RWPE1 (cell line): ENCODE measurements at regions not wholly inside any gene's neighbourhood (a gene's known extent, or its start where the extent isn't known, plus 50 kb on each side); places are given as distances from the start of the nearest gene placed in this dataset.
"Not testable (repeated sequence)": the region's sequence is repeated elsewhere in the genome, so short reads cannot be mapped to it uniquely, and the experiment has no call there.

Experiments
- CTCF ChIA-PET: fragments of 350-600 bp; sonication (Branson Sonifier 250); formaldehyde crosslinking; extraction: SDS; loops from one replicate; lab custom pipeline; 2021; lab: Yijun Ruan, JAX
- POLR2A ChIA-PET: fragments of 400-600 bp; formaldehyde crosslinking; extraction: SDS; loops from one replicate; lab custom pipeline; 2020; ENCODE audit warnings: antibody characterized with exemption; ENCODE audit not compliant: low non-redundant PET; lab: Yijun Ruan, JAX
- DNase-seq: peaks from one replicate; pipeline ENCODE4 v3.0.0; 2012; ENCODE audit warnings: low spot score
- H3K27ac ChIP-seq: fragments of 450-650 bp; 2 replicates; pipeline ENCODE4 v1.5.1; 2017

- CTCF ChIA-PET, H3K27ac ChIP-seq, POLR2A ChIA-PET, DNase-seq: not testable (repeated sequence)
These were observed 183.7 kb upstream of the AKAP13 start for GRCh38 chr15:85196697-85197096.

- DNase-seq, H3K27ac ChIP-seq, POLR2A ChIA-PET, CTCF ChIA-PET: not testable (repeated sequence)
These were observed 182.8 kb upstream of the AKAP13 start for GRCh38 chr15:85197582-85197981.

- CTCF ChIA-PET, H3K27ac ChIP-seq, POLR2A ChIA-PET, DNase-seq: not testable (repeated sequence)
These were observed 182.0 kb upstream of the AKAP13 start for GRCh38 chr15:85198432-85198831.

GRCh38 chr15:85200215-85200614 is 180.2 kb upstream of the AKAP13 start:
- POLR2A ChIA-PET, DNase-seq, H3K27ac ChIP-seq, CTCF ChIA-PET: not testable (repeated sequence)

- DNase-seq, H3K27ac ChIP-seq, POLR2A ChIA-PET, CTCF ChIA-PET: not testable (repeated sequence)
These were observed 179.1 kb upstream of the AKAP13 start for GRCh38 chr15:85201118-85201793.

GRCh38 chr15:85204481-85204880 is 175.9 kb upstream of the AKAP13 start:
- POLR2A ChIA-PET, H3K27ac ChIP-seq, DNase-seq, CTCF ChIA-PET: not testable (repeated sequence)

GRCh38 chr15:85233791-85234325 is 146.5 kb upstream of the AKAP13 start:
- CTCF ChIA-PET, DNase-seq, POLR2A ChIA-PET, H3K27ac ChIP-seq: not testable (repeated sequence)

GRCh38 chr15:85234450-85235196 is 145.8 kb upstream of the AKAP13 start:
- H3K27ac ChIP-seq, CTCF ChIA-PET, DNase-seq, POLR2A ChIA-PET: not testable (repeated sequence)

- CTCF ChIA-PET, H3K27ac ChIP-seq, POLR2A ChIA-PET, DNase-seq: not testable (repeated sequence)
These were observed 136.3 kb upstream of the AKAP13 start for GRCh38 chr15:85244056-85244455.

- CTCF ChIA-PET = interaction anchor here (0.6 kb wide), 1 partner anchor 181 kb away, joined by 4 read pairs; no protein-coding TSS in a partner anchor
- H3K27ac ChIP-seq, DNase-seq, POLR2A ChIA-PET: not testable (repeated sequence)
These were observed 129.4 kb upstream of the AKAP13 start for GRCh38 chr15:85250938-85251542.

- H3K27ac ChIP-seq, CTCF ChIA-PET, POLR2A ChIA-PET, DNase-seq: not testable (repeated sequence)
These were observed 127.0 kb upstream of the AKAP13 start for GRCh38 chr15:85253196-85253915.

- DNase-seq, POLR2A ChIA-PET, H3K27ac ChIP-seq: not testable (repeated sequence)
- CTCF ChIA-PET = interaction anchor here (0.6 kb wide), 1 partner anchor 476 kb away, joined by 3 read pairs; no protein-coding TSS in a partner anchor
These were observed 125.4 kb upstream of the AKAP13 start for GRCh38 chr15:85254961-85255360.

GRCh38 chr15:85255502-85255901 is 124.9 kb upstream of the AKAP13 start:
- CTCF ChIA-PET = interaction anchor here (0.6 kb wide), 1 partner anchor 476 kb away, joined by 3 read pairs; no protein-coding TSS in a partner anchor
- DNase-seq, POLR2A ChIA-PET, H3K27ac ChIP-seq: not testable (repeated sequence)

GRCh38 chr15:85256009-85256997 is 124.1 kb upstream of the AKAP13 start:
- POLR2A ChIA-PET, H3K27ac ChIP-seq, CTCF ChIA-PET, DNase-seq: not testable (repeated sequence)

- H3K27ac ChIP-seq, POLR2A ChIA-PET, CTCF ChIA-PET, DNase-seq: not testable (repeated sequence)
These were observed 122.3 kb upstream of the AKAP13 start for GRCh38 chr15:85258062-85258445.
